NCI-H460 (cell line): ENCODE measurements at regions not wholly inside any gene's neighbourhood (a gene's known extent, or its start where the extent isn't known, plus 50 kb on each side); places are given as distances from the start of the nearest gene placed in this dataset.

ENCODE experiments used
- DNase-seq: peaks from one replicate; pipeline ENCODE4 v3.0.0-alpha.2; 2016; ENCODE audit warnings: low read depth; ENCODE audit errors: extremely low read depth

DNA sequence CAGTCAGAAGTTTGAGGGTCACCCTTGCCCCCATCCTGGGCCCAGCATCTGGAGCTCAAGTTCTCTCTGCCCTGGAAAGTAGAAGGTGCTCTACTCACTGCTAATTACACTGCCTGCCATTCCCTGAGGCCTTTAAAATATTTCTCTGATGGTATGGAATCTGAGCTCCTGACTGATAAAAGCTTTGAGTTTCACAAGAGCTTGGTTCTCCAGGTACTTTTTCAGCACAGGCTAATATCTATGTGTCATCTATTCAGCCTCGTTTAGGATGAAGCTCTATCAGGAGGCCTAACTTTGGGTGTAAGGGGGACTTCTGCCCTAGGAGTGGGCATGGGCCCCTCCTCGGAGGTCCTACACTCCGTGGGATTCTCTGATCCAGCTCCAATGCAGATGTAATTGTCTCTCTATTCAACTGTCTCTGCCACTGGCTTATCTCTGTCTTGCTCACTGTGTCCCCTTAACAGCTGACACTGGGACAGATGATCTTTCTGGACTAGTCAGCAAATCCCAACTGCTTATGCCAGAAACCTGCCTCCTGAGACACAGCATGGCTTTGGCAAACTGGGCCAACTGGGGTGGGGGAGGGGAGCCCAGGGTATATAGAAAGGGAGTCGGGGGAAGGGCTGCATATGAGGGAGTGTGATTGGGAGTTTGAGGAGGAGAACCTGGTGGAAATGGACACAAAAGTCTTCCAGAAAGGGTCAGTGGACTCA is 104.2 kb upstream of the GADD45A start:
- no peak for DNase-seq

DNA sequence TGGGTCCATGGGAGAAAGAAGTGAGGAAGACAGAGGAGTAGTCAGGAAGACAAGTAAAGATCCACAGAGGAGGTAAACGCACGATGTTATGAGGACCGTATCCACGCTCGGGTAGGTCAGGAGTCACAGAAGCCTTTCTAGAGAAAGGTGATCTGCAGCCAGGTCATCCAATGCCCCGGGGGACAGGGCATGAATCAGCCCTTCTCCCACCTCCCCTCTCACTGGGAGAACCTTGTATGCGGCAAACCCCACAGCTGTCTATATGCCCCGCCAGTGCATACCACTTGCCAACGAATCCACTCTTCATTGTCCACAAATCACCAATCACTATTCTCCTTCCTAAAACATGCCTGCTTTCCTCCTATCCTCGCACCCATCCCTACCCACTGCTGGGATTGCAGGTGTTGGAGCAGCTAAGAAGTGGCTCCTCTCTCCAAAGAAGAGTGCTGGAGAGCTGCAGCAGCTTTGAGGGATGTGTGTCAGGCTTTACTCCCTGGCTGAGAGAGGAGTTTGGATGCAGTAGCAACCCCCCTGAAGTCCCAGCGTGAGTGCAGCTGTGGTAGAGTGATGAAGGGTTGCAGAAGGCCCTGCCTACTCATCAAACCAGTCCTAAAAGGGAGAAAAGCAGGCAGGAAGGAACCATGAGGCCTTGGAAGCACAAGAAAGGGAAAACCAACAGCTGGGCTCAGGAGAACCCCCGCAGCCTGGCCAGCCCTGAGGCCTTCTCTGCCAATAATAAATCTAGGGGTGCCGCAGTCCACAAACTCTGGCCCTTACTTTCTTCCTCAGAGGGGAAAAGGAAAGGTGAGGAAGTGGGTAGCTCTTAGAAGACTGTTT is 102.2 kb upstream of the GADD45A start:
- DNase-seq = no peak

DNA sequence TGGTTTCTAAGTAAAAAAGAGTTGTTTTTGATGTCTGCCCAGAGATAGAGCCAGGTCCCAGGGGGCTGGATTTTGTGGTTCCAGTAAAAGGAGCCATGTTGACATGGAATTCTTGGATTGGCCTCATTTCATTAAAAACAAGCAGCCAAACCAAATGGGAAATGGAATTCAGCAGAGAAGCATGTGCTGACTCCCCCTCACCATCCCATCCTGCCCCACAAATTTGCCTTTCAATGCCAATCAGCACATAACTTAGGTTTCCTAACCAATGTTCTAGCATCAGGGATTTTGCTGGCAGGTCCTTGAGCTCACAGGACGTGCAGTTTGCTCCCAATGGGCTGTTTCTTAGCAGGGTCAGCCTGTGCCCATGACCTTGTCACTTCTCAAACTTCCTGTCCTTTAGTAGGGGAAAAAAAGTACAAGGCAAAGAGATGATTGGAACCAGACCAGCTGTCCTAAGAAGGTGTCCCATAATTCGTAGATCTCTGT is 101.5 kb upstream of the GADD45A start:
- no peak for DNase-seq

DNA sequence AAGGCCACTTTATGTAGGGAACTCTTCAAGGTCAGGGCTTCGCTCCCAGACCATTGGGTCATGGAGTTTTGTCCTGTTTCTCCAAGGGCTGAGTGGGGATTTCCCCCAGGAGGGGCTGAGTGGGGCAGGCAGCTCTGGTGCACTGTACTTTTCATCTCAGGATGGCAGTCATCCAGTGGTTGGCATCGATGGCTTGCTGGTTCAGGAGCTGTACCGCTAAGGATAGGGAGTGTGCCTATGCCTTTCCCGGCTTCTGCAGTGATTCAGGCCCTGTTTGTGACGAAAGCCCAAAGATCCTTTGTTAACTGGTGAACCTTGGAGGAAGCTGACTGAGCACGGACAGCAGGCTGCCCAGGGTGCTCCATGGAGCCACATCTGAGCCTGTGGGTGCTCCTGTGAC is 100.1 kb upstream of the GADD45A start:
- DNase-seq = no peak

DNA sequence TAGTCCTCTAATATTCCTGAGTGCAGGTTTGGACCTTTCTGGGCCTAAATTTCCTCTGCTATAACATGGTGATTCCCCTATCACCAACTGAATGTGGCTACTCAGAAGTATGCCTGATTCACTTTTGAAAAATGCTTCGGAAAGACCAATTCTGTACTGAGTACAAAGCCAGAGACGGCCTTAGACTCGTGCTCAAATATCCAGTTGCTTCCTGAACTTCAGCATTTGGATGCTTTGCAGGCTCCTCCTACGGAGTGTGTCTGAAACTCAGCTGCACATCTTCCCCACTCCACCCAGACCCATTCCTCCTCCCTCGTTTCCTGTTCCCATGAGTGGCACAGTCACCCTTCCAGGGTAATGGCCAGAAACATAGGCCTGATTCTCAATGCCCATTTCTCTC is 98.4 kb upstream of the GADD45A start:
- DNase-seq = no peak

DNA sequence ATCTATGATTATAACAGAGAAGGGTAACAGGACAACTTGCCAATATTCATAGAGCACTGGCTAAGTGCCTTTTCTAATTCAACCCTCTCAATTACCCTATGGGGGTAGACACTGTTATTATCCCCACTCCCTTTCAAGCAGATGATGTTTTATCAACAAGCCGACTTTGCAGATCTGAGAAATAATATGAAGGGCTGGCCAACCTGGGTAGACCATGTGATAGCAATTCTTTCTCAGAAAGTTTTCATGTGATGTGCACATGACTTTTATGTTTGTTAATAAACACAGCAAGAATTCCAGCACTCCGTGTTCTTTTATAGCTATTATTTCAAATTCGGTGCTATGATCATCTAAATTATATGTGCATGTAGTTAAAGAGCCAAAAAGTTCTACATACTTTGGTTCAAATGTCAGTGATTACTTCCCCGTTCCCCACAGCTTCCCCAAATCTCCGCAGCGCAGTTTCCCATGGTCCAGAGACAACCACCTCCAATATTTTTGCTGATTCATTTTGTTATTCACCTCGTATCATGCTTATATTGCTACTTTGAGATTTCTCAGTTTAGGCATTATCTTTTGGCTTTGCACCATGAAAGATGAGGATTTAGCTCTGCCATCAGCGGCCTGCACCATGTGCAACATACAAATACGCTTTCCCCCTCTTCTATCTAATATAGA is 96.7 kb upstream of the GADD45A start:
- no peak for DNase-seq

DNA sequence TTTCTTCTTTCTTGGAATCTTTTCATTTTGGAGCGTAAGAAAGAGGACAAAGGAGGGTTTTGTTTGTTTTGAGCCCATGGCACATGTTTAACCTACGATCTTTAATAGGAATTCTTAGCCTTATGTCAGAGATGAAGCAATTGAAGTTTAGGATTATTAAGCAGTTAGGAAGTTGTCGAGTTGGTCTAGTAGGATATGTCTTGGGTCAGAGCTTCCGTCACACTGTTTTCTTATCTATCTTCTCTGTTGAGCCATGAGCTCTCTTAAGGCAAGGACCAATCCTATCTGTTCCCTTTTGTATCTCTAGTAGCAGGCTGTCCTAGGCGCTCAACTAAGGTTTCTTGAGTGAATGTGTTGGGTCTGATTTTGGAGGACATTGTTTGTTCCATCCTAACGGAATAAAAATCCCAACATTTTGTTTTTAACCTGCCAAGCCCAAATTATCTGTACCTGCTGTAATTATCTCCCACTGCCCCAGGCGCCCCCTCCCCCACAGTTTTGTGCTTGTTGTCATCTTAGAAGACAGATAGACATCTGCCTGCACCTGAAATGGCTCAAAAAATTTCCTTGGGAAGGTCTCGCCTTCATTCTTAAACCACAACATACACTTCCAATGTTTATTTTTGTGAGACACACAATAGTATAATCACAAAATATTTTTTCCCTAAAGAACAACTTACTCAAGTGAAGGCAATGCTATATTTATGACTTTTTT is 95.3 kb upstream of the GADD45A start:
- no peak for DNase-seq

DNA sequence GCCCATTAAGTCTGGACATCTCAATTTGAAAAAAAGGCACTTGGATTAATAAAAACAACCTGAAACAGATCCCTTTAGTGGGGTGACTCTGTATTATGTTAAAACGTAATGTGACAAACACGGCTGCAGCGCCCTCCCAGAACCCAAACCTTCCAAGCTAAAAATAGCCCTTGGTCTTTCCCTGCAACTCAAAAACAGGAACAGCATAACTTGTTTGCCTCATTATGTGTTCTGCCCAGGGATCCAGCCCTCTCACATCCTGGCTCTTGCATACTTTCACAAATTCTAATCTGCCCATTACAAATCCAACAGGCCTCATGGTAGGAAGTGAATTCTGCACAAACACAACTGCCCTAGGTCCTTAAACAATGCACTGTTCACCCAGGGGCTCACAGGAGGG is 94.7 kb upstream of the GADD45A start:
- no peak for DNase-seq

DNA sequence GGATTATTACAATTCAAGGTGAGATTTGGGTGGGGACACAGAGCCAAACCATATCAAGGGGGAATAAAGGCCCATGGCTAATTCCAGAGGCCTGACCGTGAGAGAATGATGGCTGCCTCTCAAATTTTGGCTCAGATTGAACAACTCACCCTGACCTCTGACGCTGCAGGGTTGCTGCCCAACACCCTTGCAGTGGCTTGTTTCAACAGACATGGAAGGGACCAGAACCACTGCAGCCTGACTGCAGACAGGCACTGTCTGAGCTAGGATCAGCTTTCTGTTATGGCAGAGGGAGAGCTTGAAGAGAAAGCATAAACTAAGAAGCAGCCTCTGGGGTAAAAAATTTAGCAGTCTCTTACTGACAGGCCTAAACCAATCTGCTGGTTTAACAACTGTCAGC is 90.2 kb upstream of the GADD45A start:
- no peak for DNase-seq

DNA sequence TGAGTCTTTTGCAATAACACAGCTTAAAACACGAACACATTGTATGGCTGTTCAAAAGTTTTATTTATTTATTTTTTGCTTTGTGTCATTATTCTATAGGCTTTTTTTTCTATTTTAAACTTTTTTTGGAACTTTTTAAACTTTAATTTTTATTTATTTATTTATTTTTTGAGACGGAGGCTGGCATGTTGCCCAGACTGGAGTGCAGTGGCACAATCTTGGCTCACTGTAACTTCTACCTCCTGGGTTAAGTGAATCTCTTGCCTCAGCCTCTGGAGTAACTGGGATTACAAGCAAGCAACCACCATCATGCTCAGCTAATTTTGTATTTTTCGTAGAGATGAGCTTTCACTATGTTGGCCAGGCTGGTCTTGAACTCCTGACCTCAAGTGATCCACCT is 88.3 kb upstream of the GADD45A start:
- DNase-seq = no peak

DNA sequence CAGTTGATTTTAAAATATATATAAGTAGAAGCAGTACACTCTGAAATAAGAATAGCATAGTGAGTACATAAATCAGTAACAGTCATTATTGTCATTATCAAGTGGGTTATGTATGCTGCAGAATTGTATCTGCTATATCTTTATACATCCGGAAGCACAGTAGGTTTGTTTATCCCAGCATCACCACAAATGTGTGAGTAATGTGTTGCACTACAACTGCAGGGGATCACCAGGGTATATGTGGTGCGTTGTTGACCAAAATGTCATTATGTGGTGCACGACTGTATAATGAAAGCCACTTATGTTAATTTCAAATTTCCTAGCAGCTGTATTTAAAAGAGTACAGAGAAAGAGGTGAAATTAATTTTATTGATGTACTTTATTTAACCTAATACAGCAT is 87.7 kb upstream of the GADD45A start:
- no peak for DNase-seq

DNA sequence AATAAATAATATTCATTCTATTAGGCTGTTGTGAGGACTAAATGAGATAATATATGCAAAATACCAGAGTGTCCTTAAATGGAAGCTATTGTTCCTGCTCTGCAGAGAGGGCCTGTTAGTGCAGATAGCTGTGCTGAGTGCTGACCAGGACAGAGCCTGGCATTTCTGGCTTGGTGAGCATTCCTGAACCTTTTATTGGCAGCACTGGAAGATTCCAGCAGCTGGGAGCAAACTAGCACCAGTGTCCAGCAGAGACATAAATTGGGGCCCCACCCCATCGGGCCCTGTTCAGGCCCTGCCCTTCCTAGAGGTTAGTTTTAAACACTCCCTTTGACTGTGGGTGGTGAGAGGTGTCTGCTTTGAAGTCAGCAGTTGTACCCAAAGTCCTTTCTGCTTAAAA is 85.9 kb upstream of the GADD45A start:
- no peak for DNase-seq

DNA sequence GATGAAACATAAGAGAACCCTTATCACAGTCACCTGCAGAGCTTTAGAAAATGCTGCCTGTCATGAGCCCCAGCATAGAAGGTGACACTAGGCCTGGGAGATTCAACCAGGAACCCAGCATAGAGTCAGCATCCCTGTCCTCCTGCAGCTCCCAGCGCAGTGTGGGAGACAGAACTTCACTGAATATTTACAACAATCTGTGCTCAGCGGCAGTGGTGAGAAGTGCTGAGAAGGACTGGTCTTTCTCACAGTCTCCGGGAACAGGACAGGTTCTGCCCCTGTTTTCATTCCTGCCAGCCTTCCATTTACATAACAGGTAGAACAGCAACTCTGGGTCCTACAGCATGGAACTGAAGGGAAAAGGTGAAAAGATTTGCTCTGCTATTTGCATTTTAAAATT is 83.5 kb upstream of the GADD45A start:
- no peak for DNase-seq

DNA sequence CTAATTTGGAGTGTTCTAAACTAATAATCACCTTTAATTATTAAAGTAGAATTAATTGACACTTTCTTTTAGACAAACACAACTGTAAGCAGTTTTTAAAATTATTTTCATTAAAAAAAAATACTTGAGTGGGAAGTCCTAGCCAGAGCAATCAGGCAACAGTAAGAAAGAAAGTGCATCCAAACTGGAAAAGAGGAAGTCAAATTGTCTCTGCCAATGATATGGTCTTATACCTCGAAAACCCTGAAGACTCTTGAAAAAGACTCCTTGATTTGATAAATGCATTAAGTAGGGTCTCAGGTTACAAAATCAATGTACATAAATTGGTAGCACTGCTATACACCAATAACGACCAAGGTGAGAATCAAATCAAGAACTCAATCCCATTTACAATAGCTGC is 83.0 kb upstream of the GADD45A start:
- no peak for DNase-seq

DNA sequence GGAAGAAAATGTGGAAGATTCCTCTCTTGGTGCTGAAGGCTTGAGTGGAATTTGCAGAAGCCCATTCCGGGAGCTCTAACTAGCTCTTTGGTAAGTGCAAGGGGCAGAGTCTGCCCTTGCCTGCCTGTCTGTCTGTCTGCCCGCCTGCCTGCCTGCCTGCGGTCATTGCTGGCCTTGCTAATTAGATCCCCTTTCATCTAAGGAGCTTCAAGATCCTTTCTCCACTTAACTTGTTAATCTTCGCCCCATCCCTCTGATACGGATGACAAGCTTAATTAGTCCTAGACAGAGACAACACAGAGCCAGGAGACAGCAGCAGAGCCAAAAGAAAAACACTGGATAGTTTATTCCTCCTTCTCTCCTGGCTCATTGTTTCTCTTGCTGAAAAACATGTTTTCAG is 80.2 kb upstream of the GADD45A start:
- no peak for DNase-seq

DNA sequence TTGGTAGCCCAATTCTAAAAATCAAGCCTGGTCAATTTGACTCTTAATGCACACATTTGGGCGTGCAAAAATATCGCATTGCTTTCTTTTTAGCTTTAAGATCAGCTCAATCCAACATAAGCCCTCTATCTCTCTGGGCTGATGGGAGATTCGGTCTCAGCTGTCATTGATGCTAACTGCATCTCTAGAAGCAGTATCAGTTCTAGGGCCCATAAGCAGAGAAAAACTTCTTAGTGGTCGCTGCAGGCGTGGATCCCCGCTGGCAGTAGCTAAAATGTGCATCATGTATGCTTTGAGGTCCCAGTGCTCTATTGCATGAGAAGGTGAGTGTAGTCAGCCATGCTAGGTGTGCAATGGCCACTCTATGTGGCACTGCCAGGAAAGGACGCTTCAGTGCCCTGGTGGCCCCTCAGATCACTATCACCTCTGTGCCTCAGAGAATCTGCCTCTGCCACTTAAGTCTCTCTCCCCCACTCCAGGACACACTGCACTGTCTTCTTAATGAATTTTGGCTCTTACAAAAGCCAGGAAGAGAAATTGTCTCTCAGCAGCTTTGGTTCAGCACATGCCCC is 79.7 kb upstream of the GADD45A start:
- DNase-seq = no peak

DNA sequence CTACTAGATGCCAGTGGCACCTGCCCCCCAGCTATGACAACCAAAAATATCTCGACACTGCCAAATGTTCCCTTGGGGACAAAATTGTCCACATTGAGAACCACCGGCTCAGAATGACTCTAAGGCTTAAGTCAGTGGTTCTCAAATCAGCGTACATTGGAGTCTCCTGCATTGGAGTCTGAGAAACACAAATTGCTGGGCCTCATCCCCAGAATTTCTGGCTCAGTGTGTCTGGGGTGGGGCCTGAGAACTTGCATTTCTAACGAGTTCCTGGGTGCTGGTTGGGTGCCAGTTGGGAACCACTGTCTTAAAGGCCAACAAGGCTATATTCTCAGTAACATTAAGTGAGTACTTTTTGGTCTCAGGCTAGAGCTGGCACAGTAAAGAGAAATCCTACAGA is 77.7 kb upstream of the GADD45A start:
- no peak for DNase-seq

DNA sequence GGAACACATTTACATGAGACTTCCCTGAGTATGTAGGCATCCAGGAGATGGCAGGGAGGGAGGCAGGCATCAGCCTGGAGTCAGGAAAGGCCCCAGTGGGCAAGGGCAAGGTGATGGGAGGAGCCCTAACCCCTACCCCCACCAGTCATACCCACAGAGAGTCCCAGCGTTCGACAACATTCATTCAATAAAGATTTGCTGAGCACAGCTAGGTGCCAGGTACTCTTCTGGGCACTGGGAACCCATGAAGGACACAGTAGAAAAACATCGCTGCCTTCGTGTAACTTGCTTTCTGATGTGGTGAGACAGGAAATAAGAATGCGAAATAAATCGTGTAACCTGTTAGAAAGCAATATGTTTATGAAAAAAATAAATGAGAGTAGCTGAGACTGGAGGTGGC is 77.3 kb upstream of the GADD45A start:
- no peak for DNase-seq

DNA sequence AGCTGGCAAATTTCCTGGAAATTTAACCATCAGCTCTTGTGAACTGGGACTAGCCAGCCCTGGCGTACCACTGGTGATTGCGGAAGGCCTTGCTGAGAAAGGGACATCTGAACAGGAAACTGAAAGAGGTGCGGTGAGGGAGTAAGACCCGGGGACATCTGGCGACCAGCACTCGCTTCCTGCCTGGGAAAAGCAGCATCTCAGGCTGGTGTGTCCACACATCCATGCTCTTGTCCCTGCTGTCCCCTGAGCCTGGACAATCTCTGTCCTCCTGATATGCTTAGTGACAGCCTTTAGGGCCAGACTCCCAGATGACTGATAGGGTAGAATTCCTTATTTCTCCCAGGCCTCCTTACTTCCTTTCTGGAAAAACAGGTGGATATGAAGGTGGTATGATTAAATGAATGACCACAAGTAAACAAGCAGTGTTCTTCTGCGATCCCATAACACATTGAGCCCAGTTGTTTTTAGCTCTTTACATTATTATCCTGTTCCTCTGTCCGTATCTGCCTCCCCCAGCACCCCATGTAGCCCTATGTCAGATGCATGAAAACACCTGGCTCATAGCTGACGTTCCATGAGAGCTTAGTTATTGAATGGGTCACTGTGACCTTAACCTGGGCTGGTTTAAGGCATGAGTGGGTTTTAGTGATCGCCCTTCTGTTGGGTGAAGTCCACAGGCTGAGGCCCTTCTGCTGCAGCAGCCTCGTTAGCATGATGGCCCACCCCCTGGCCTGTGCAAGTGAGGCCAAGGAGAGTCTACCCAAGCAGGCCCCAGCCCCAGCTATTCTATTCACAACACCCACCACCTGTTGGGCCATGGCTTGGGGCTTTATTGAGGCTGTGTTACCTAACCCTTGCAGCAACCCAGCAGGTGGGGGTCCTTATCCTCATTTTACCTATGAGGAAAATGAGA is 76.1 kb upstream of the GADD45A start:
- DNase-seq = no peak
